ENCODE measurements at regions not wholly inside any gene's neighbourhood (a gene's known extent, or its start where the extent isn't known, plus 50 kb on each side); places are given as distances from the start of the nearest gene placed in this dataset.
"Not testable (repeated sequence)": the region's sequence is repeated elsewhere in the genome, so short reads cannot be mapped to it uniquely, and the experiment has no call there.

DNA sequence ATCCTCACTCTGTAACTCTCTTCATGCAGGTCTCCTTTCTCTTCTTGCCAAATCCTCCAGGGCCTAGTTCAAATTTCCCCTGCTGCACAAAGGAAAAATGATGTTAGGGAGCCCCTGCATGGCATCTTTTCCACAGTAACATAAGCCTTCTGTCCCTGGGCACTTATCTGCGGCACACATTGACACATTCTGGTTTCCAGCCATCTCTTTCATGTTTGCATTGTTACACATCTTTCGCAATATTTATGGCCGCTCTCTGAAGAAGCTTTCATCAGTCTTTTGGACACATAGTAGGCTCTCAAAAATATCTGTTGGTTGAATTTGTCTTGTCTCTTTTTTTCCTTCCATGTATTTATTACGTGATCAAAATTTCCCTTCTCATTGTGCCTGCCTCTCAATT is 1806.1 kb upstream of the PIK3C3 start:
- no peak for DNase-seq (ENCODE audit: low spot score)

DNA sequence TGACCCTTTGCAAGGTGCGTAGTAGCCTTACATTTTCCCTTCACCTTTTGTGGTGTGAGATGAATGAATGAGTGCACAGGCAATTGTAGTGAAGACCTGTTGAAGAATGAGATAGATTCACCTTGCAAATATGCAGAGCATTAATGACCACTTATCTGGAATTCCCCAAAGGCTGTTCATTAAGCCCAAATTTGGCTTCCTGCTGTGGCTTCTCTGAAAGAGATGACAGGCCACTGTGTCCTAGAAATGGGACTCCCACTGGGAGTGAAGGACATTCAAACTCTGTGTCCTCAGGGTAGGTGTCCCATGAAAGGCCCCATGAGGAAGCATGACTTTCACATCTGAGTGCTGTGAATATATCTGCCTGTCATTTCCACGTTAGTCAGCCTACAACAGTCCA is 1821.8 kb upstream of the PIK3C3 start:
- DNase-seq (ENCODE audit: low spot score): no peak

DNA sequence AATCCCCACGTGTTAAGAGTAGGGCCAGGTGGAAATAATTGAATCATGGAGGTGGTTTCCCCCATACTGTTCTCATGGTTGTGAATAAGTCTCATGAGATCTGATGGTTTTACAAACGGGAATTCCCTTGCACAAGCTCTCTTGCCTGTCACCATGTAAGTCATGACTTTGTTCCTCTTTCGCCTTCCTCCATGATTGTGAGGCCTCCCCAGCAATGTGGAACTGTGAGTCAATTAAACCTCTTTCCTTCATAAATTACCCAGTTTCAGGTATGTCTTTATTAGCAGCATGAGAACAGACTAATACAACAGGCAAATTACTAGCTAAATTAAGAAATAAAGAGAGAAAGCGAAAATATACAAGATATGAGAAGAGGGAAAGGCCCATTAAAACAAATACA is 1822.6 kb upstream of the PIK3C3 start:
- not testable (repeated sequence) for DNase-seq (ENCODE audit: low spot score)

DNA sequence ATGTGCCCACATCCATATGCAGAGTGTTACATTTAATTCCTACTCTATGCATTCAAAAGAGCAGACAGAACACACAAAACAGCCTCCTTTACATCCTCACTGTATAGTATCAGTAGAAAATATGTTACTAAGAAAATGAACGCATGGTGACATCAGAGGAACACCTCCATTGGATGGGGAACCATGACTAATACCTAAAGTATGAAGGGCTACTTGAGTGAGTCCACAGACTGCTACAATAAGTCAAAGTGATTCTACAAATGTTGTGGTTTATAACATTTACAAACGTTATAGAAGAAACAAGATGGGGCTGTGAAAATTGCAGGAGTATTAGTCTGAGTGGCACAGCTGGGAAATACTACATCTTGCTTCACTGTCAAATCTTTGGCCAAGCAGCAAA is 1830.9 kb upstream of the PIK3C3 start:
- DNase-seq (ENCODE audit: low spot score): no peak

DNA sequence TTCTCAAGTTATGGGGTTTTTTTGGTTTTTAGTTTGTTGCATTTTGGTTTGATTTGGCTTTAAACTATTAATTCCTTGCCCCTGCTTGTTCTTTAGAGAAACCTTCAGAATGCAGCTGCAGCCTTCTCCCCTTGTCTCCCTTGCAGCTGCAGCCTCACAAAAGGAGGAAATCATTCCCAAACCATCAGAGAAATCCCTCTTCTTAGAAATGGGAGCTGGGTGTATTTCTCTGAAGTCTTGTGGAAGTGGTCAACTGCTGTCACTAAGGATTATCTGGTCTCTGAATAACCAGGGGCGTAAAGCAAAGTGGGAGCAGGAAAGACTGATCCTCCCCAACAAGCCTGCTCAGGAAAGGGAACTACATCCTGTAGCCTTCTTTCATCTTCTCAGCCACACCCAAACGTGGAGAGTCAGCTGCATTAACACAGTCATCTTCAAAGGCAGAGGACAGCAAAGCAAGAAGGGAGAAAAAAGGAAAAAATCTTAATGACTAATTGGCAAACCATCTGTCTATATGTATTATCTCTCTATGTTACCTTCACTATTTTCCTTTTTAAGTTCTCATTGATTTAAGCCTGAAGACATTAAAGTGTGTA is 1834.1 kb upstream of the PIK3C3 start:
- no peak for DNase-seq (ENCODE audit: low spot score)

DNA sequence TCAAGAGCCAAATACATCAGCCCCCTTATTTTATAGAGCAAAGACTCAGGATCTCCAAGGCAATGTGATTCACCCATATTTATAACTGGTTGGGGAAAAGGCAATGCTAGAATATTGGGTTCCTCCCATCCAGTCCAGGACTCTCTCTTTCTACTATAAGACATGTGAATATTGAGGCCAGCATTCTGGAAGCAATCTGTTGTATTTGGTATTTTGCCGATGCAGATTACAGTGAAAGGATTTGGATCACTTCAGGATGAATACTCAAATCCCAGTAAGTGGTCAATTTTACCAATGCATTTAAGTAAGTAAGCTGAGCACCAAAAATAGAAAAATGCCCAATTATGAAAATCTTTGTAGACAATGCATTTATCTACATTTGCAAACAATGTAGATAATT is 1834.7 kb upstream of the PIK3C3 start:
- no peak for DNase-seq (ENCODE audit: low spot score)

DNA sequence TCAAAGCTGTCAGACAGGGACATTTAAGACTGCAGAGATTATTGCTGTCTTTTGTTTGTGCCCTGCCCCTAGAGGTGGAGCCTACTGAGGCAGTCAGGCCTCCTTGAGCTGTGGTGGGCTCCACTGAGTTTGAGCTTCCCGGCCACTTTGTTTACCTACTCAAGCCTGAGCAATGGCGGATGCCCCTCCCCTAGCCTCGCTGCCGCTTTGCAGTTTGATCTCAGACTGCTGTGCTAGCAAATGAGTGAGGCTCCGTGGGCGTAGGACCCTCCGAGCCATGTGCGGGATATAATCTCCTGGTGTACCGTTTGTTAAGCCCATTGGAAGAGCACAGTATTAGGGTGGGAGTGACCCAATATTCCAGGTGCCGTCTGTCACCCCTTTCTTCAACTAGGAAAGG is 1835.5 kb upstream of the PIK3C3 start:
- DNase-seq (ENCODE audit: low spot score): not testable (repeated sequence)

DNA sequence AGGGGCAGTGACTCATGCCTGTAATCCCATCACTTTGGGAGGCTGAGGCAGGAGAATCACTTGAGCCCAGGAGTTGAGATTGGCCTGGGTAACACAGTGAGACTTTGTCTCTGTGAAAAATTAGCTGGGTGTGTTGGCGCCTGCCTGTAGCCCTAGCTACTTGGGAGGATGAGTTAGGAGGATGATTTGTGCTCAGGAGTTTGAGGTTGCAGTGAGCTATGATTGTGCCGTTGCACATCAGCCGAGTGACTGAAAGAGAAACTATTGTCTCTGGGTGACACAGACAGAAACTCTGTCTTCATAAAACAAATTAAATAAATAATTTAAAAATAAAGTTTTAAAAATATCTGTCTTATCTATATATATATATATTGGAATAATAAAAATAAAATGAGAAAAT is 1844.6 kb upstream of the PIK3C3 start:
- no peak for DNase-seq (ENCODE audit: low spot score)

DNA sequence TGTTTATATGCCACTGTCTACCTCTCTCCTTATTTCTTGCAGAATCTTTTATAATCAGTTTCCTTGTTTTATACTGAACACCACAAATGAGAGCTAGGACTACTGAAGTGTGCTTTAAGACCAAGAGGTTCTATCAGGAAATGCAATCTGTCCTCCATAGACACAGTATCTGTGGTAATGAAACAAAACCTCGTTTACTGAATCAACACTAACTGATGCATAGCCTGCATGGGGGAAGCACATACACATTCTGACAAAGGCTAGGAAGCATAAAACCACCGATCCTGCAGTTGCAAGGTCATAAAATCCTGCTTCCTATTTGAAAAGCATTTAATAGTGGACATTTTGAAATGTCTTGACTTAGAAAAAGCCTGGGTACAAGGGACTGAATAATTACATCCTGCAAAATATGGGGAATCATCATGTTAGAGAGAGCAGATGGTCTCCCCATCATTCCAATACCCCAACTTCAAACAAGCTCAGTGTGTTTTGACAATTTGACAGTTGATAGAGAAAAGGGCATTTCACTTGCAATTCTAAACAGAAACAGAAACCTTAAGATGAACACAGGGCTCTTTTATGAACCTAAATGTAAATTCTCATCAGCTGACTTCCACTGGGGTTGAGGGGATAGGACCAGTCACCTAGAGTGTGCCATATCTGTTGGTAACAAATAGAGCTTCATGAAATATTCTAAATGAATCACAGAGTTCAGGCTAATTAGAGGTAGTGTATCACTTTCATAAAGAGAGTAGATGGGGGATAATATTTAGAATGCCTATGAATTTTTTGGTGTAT is 1845.6 kb upstream of the PIK3C3 start:
- DNase-seq (ENCODE audit: low spot score): no peak

DNA sequence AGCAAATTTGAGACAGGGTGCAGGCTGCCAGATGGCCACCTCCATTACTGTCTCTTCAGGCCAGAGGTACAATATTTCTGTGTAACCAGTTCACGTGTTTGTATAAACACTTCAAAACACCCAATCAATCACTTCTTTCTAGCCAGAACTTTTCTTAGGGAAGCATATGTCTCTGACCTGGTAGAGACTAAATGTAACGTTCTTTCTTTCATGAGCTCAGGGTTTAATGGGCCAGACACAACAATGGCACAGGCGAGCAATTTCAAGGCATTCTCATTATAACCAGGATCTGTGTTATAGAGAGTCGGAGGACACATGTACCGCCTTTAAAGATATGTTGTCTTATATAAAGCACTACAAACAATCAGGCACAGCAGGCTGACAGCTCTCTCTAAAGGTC is 1846.4 kb upstream of the PIK3C3 start:
- no peak for DNase-seq (ENCODE audit: low spot score)

DNA sequence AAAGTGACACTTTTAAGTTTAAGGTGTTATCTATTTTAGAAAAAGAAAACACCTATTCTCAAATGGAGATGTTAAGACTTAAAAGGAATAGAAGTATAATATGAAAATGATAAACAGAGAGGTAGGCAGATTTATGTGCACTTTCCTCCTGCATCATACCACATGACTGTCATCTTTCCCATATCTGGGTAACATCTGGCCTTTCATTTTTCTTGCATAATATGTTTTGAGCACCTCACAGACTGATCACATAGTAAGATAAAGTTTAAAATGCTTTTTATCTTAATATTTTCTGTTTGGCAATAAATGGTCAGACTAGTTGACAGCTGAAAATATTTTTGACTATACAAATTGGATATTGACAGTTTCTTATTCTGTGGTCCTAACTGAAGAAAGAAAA is 1852.1 kb upstream of the PIK3C3 start:
- no peak for DNase-seq (ENCODE audit: low spot score)

DNA sequence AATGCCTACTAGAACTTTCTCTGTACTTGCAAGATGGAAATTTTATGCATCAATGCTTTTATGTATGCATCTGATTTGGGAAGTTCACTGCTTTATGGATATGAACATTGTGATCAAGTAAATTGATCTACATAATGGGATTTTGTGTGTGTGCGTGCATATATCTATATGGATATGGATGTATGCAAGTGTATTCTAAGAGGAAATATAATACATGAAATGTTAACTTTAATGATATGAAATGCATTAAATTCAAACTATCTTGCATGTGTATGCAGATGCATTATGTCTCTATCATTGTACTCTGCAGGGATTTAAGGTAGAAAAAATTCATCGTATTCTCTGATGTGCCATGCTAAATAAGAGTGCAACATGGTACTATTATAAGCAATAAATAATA is 1855.4 kb upstream of the PIK3C3 start:
- no peak for DNase-seq (ENCODE audit: low spot score)

DNA sequence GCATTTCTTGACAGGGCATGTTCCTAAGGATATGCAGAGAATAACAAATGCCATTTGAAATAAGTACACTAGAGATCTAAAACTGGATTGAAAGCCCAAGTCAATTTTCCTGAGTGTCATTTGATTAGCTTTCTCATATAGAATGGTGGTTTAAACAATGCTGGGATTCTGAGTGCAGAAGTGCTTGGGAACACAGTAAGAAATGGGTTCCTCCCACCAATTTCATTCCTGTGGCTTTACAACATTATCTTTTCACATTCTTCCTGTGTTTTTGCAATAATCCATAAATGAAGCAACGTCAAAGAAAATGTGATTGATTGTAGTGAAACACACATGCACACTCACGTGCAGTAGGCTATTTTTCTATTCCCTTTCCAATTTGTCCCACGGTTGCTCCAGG is 1858.4 kb upstream of the PIK3C3 start:
- no peak for DNase-seq (ENCODE audit: low spot score)

DNA sequence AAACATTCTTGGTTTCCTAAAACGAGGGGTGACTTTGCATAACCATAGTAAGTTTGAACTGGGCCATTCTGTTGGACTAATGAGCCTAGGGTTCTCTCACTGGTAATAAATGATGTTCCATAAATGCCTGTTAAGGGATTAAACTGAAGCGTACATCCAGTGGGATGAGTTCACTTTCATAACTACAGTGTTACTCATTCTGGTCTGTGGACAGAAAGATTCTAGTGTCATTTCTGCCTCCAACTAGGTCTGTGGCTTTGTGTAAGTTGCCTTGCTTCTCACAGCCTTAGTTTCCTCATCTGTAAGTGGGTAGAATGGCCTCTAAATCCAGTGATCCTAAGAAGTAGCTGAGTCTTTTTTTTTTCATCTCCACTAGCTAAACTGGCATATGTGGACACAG is 1860.6 kb upstream of the PIK3C3 start:
- DNase-seq (ENCODE audit: low spot score): no peak

DNA sequence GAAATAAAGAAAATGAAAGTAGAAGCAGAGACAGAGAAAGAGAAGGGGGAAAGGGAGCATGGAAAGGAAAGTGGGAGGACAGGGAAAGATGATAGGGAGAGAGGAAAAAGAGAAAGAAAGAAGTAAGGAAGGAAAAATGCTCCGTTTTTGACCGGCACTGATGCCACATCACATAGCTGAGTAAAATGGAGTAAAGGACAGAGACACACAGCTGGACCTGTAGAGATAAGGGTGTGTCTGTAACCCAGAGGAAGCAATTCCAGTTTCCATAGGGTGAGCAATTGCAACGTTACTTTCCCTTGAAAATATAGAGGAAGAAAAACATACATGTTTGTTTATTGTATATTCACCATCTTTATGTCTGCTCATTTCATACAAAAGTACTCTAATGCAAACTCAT is 1866.9 kb upstream of the PIK3C3 start:
- no peak for DNase-seq (ENCODE audit: low spot score)

DNA sequence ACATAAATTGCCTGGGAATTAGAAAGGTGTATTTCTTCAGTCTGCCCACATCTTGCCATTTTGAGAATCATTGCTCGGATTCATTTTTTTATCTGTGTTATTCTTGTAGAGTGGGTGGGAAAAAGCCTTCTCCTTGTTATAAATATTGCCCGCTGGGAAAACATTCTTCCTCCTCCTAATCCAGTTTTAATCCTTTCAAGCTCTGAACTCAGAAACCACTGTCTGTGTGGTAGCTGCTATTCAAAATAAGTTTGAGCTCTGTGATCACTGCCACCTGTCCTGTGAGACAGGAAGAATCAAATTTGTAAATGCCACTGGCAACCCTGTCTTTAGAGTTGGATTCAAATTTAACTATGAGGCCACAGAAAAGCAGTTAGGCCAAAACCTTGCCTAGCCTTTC is 1875.2 kb upstream of the PIK3C3 start:
- no peak for DNase-seq (ENCODE audit: low spot score)

DNA sequence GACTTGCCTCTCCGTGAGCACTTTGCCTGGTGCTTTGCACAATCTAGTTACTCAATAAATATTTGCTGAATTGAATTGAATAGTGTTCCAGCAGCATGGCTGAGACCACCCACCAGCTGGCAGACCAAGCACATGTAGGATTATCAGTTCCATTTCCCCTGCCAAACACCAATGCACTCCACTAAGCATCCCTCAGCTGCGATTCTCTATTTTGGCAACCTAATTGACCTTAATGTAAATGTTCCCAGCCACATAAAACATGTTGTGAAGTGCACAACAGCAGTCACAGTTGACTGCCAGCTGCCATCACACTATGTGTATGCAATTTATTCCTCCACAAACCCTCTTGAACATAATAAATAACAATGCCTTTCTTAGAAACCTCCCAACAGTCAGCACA is 1879.4 kb upstream of the PIK3C3 start:
- DNase-seq (ENCODE audit: low spot score): no peak

DNA sequence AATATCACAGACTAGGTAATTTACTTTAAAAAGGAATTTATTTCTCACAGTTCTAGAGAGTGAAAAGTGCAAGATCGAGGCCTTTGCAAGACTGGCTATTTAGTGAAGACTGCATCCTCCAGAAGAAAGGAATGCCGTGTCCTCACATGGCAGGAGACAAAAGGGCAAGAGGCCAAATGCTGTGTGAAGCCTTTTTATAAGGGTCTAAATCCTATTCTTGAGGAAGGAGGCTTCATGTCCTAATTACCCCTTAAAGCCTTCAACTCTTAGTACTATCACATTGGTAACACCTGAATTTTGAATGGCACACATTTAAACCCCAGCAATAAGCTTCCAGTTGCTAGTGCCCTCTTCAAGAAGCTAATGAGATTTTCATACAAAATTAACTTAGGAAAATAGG is 1882.3 kb upstream of the PIK3C3 start:
- no peak for DNase-seq (ENCODE audit: low spot score)

DNA sequence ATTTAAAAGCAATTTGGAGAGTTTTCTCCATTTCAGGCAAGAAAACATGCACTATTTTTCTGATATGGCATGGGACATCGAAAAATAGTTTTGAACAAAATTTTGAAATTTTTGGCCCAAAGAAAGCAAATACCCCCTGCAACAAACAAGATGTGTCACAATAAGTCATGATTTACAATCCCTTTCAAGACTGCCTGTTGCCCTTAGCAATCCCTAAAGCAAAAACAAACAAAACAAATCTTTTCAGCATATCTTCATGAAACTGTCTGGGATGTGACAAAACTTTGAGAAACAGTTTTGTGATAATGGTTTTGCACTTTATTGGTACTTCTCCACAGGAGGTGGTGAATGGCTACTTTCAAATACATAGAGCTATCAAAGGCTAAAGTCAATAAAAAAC is 1888.7 kb upstream of the PIK3C3 start:
- no peak for DNase-seq (ENCODE audit: low spot score)

DNA sequence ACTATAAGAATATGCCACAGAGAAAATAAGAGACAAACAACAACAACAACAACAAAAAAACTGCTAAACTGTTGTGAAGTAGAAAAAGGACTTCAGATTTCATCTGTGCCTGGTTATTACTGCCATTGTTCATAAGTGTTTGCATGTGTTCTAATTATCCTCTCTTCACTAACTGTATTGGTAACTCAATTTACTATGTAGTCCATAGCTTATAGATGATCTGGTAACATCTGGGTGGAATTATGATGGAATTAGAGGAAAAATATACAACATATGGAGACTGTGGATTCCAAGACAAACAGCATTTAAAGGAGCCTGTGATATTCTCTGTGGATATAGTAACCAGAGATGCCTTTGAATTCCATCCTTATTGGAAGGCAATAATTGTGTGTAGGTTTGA is 1891.5 kb upstream of the PIK3C3 start:
- no peak for DNase-seq (ENCODE audit: low spot score)

DNA sequence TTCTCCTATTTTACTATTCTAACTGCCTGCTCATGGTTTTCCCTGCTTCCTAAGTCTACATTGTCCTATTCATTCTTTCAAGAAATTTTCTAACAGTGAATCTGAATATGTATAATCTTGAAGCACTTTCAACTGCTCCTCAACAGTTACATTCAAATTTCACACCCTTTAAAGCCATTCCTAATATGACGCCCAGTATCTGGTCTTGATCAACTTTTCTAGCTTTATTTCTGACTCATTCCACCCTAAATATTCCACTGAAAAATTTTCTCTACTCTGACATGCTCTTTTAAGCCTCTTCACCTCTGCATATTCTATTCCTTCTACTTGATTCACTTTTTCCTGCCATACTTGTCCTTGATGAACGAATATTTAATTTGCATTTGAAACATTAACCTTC is 1893.9 kb upstream of the PIK3C3 start:
- DNase-seq (ENCODE audit: low spot score): no peak

DNA sequence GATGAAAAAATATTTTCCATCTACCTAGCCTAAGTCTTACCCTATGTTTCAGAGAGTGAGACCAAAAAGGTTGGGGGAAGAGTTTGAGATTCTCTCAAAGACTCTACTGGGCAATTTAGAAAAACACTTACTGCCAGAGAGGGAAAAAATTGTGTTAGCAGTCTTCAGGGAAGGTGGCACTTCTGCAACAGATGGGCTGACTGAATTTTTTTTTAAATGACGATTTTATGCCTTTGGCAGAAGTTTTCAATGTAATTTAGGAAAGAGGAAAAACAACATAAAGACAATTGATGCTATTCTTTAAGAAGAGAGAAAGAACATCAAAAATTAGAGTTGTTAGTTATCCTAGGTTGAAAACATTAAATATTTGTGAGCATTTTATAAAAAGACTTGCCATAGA is 1894.5 kb upstream of the PIK3C3 start:
- no peak for DNase-seq (ENCODE audit: low spot score)

DNA sequence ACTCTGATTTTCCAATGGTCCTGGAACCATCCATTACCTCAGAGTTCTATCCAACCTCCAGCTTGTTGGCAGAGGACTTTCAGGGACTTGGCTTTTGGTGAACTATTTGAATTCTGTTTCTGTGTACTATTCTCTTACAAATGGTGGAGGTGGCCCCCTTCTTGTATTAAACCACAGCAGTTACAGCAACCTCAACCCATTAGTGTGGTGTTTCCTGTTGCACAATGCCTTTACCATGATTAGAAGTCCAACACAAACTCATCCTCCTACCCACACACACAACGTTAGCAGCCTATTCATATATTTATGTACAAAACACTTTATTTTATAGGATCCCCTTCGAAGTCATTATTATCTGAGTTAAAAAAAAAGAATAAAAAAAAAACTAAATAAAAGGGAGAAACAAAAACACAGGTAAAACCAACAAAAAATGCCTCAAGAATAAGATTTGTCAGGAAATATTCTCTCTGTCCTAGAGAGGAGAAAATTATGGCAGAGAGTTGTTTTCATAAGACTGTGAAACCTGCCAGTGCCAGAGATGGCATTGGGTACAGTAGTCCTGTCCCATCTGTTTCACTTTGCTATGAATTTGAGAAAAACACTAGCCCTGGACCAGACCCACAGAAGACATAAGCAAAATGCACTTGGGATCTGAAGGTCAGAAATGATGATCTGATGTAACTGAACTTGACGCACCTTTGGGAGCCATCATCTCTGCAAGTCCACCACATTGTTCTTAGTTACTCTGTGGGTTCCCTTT is 1896.0 kb upstream of the PIK3C3 start:
- DNase-seq (ENCODE audit: low spot score): no peak
